C4-2B (cell line): ENCODE measurements at regions not wholly inside any gene's neighbourhood (a gene's known extent, or its start where the extent isn't known, plus 50 kb on each side); places are given as distances from the start of the nearest gene placed in this dataset.

Experiments
- ZFX ChIP-seq: fragments of 450-650 bp; IDR thresholded peaks from 2 replicates; pipeline ENCODE4 v1.6.1; 2017
- TF ChIP-seq, protein P1 (sequence below): fragments of 450-650 bp; conservative IDR thresholded peaks from 2 replicates; pipeline ENCODE4 v1.5.1; 2017; ENCODE audit warnings: mild to moderate bottlenecking

DNA sequence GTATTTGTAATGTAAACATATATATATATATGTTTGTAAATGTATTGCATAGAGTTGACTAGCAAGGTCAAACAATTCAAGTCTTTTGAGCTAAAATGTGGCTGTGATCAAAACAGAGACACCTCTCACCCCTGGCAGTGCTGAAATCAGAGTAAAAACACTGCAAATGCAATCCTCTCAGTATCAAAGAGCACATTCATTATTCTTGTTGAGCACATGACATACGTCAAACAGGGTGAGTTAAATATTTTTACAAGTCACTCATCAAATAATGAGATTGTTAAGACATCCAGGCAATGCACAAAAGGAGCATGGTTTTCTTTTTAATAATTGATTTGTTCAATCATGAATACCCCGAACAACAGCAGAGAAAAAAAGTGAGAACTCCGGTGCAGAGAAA, 114.1 kb upstream of the KCNIP4 start:
- TF ChIP-seq, protein P1, sequence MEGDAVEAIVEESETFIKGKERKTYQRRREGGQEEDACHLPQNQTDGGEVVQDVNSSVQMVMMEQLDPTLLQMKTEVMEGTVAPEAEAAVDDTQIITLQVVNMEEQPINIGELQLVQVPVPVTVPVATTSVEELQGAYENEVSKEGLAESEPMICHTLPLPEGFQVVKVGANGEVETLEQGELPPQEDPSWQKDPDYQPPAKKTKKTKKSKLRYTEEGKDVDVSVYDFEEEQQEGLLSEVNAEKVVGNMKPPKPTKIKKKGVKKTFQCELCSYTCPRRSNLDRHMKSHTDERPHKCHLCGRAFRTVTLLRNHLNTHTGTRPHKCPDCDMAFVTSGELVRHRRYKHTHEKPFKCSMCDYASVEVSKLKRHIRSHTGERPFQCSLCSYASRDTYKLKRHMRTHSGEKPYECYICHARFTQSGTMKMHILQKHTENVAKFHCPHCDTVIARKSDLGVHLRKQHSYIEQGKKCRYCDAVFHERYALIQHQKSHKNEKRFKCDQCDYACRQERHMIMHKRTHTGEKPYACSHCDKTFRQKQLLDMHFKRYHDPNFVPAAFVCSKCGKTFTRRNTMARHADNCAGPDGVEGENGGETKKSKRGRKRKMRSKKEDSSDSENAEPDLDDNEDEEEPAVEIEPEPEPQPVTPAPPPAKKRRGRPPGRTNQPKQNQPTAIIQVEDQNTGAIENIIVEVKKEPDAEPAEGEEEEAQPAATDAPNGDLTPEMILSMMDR: no peak
- no peak for TF ChIP-seq ZFX
